BLaER1 (cell line): ENCODE measurements at regions not wholly inside any gene's neighbourhood (a gene's known extent, or its start where the extent isn't known, plus 50 kb on each side); places are given as distances from the start of the nearest gene placed in this dataset.

Experiments
- H3K27ac ChIP-seq: shearing (Covaris generic); formaldehyde crosslinking; 2 replicates; pipeline ENCODE4 v1.8.1; 2022
- H3K27me3 ChIP-seq: shearing (Covaris generic); formaldehyde crosslinking; 2 replicates; pipeline ENCODE4 v1.8.1; 2022
- H3K36me3 ChIP-seq: shearing (Covaris generic); formaldehyde crosslinking; 2 replicates; pipeline ENCODE4 v1.8.1; 2022
- H3K4me1 ChIP-seq: shearing (Covaris generic); formaldehyde crosslinking; 2 replicates; pipeline ENCODE4 v1.8.1; 2022
- H3K4me2 ChIP-seq: shearing (Covaris generic); formaldehyde crosslinking; 2 replicates; pipeline ENCODE4 v1.8.1; 2022
- H3K4me3 ChIP-seq: shearing (Covaris generic); formaldehyde crosslinking; 2 replicates; pipeline ENCODE4 v1.8.1; 2022
- H3K9ac ChIP-seq: shearing (Covaris generic); formaldehyde crosslinking; 2 replicates; pipeline ENCODE4 v1.8.1; 2022
- H3K9me3 ChIP-seq: shearing (Covaris generic); formaldehyde crosslinking; 2 replicates; pipeline ENCODE4 v1.8.1; 2022
- H4K20me1 ChIP-seq: shearing (Covaris generic); formaldehyde crosslinking; 2 replicates; pipeline ENCODE4 v1.8.1; 2022
- Cebpa-rat ChIP-seq: shearing (Covaris generic); IDR thresholded peaks from 2 replicates; pipeline ENCODE4 v1.8.1; 2022

- no peak for TF ChIP-seq Cebpa-rat
- H3K4me1 ChIP-seq = no peaks in the 10 kb centered on the region
- no peaks in the 10 kb centered on the region for H3K36me3 ChIP-seq
- H3K27ac ChIP-seq = no peak overlapping the region
- H3K4me2 ChIP-seq = no peak overlapping the region
- peaks cover 8% of the 10 kb centered on the region; the same call in 1 of the 2 replicates for H3K9me3 ChIP-seq
- H3K27me3 ChIP-seq = no peaks in the 10 kb centered on the region
- no peaks in the 10 kb centered on the region for H4K20me1 ChIP-seq
- H3K4me3 ChIP-seq = no peak overlapping the region
- no peak overlapping the region for H3K9ac ChIP-seq
These were observed 92.7 kb upstream of the NDST3 start for GRCh38 chr4:117941611-117942010.

GRCh38 chr4:117949621-117950020 is 84.7 kb upstream of the NDST3 start:
- Histone ChIP-seq H3K4me3 (no peak overlapping the region), H3K27me3 (no peaks in the 10 kb centered on the region), H3K9ac (no peak overlapping the region), H3K4me1 (no peaks in the 10 kb centered on the region), H3K36me3 (no peaks in the 10 kb centered on the region), H3K27ac (no peak overlapping the region), H3K9me3 (no peaks in the 10 kb centered on the region), H3K4me2 (no peak overlapping the region), H4K20me1 (no peaks in the 10 kb centered on the region)
- no peak for TF ChIP-seq Cebpa-rat

- TF ChIP-seq Cebpa-rat = no peak
- Histone ChIP-seq H3K4me3 (no peak overlapping the region), H3K27me3 (no peaks in the 10 kb centered on the region), H3K4me2 (peak overlapping the region; percentile 8; the same call in 1 of the 2 replicates), H4K20me1 (no peaks in the 10 kb centered on the region), H3K9ac (no peak overlapping the region), H3K27ac (no peak overlapping the region), H3K36me3 (no peaks in the 10 kb centered on the region), H3K4me1 (peaks cover 10% of the 10 kb centered on the region), H3K9me3 (no peaks in the 10 kb centered on the region)
These were observed 76.7 kb upstream of the NDST3 start for GRCh38 chr4:117957571-117957970.

- H3K9ac ChIP-seq = no peak overlapping the region
- no peak for TF ChIP-seq Cebpa-rat
- H3K9me3 ChIP-seq = no peaks in the 10 kb centered on the region
- no peaks in the 10 kb centered on the region for H3K36me3 ChIP-seq
- H3K27me3 ChIP-seq = no peaks in the 10 kb centered on the region
- H3K4me3 ChIP-seq = no peak overlapping the region
- no peak overlapping the region for H3K27ac ChIP-seq
- no peak overlapping the region for H3K4me2 ChIP-seq
- no peaks in the 10 kb centered on the region for H3K4me1 ChIP-seq
- no peaks in the 10 kb centered on the region for H4K20me1 ChIP-seq
These were observed 68.7 kb upstream of the NDST3 start for GRCh38 chr4:117965622-117966021.

- TF ChIP-seq Cebpa-rat = no peak
- no peaks in the 10 kb centered on the region for H3K27me3 ChIP-seq
- H3K4me2 ChIP-seq = no peak overlapping the region
- no peak overlapping the region for H3K27ac ChIP-seq
- no peaks in the 10 kb centered on the region for H3K4me1 ChIP-seq
- H3K4me3 ChIP-seq = no peak overlapping the region
- H3K36me3 ChIP-seq = no peaks in the 10 kb centered on the region
- H3K9ac ChIP-seq = no peak overlapping the region
- no peaks in the 10 kb centered on the region for H4K20me1 ChIP-seq
- H3K9me3 ChIP-seq = no peaks in the 10 kb centered on the region
These were observed 65.7 kb upstream of the NDST3 start for GRCh38 chr4:117968606-117969005.

GRCh38 chr4:117971403-117971802 is 62.9 kb upstream of the NDST3 start:
- Histone ChIP-seq H3K4me1 (no peaks in the 10 kb centered on the region), H3K27ac (no peak overlapping the region), H3K27me3 (no peaks in the 10 kb centered on the region), H3K4me2 (no peak overlapping the region), H3K4me3 (no peak overlapping the region), H3K9me3 (no peaks in the 10 kb centered on the region), H3K9ac (no peak overlapping the region), H3K36me3 (no peaks in the 10 kb centered on the region), H4K20me1 (no peaks in the 10 kb centered on the region)
- TF ChIP-seq Cebpa-rat = no peak

- peaks cover 30% of the 10 kb centered on the region for H3K4me1 ChIP-seq
- H3K36me3 ChIP-seq = no peaks in the 10 kb centered on the region
- no peak for TF ChIP-seq Cebpa-rat
- no peaks in the 10 kb centered on the region for H3K9me3 ChIP-seq
- no peaks in the 10 kb centered on the region for H4K20me1 ChIP-seq
- peak overlapping the region; percentile 69 for H3K4me2 ChIP-seq
- no peak overlapping the region for H3K9ac ChIP-seq
- H3K27ac ChIP-seq = no peak overlapping the region; the same call in 1 of the 2 replicates
- H3K4me3 ChIP-seq = no peak overlapping the region
- H3K27me3 ChIP-seq = no peaks in the 10 kb centered on the region
These were observed 50.5 kb upstream of the NDST3 start for GRCh38 chr4:117983541-117984365.

- Histone ChIP-seq H4K20me1 (no peaks in the 10 kb centered on the region), H3K4me3 (no peak overlapping the region), H3K4me2 (peak overlapping the region; percentile 69), H3K27ac (no peak overlapping the region; the same call in 1 of the 2 replicates), H3K9me3 (no peaks in the 10 kb centered on the region), H3K9ac (no peak overlapping the region), H3K4me1 (peaks cover 30% of the 10 kb centered on the region), H3K27me3 (no peaks in the 10 kb centered on the region), H3K36me3 (no peaks in the 10 kb centered on the region)
- no peak for TF ChIP-seq Cebpa-rat
These were observed 50.0 kb upstream of the NDST3 start for GRCh38 chr4:117984366-117984680.
